ENCODE measurements at regions not wholly inside any gene's neighbourhood (a gene's known extent, or its start where the extent isn't known, plus 50 kb on each side); places are given as distances from the start of the nearest gene placed in this dataset.

- no peak for TF ChIP-seq POLR2A (IDR thresholded peaks at IDR 0.05; ENCODE audit: low read depth, low read length)
- no peak for TF ChIP-seq CTCF (IDR thresholded peaks at IDR 0.05; ENCODE audit: extremely low read depth in 1 of 2, insufficient read depth in 1 of 2, low read depth in 1 of 2, low read length in 2 of 2)
Observed at GRCh38 chr20:59481067-59481466, 123.3 kb upstream of the PHACTR3 start.

Measured in endothelial cell of umbilical vein (primary cell).